ENCODE measurements at regions not wholly inside any gene's neighbourhood (a gene's known extent, or its start where the extent isn't known, plus 50 kb on each side); places are given as distances from the start of the nearest gene placed in this dataset.

DNA sequence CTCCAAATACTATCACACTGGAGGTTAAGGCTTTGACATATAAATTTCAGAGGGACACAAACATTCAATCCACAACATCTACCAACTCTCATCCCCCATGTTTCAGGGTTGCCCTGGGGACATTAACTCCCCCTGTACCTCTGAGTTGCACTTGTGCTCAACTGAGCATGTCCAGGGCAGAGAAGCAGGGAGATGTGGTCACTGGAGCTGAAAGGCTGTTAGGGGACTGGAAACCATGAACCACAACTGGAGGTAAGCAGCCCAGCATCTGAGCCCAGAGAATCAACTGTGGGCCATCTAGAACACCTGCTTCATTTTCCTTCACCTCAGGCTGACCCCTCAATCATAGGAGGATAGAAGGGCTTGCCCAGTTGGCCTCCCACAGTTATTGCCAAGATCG is 641.1 kb downstream of the MID1IP1 start:
- H3K36me3 ChIP-seq (ENCODE audit: control insufficient read depth in 2 of 2, extremely low read depth in 1 of 2, insufficient read depth in 2 of 2, low read length in 2 of 2) = no peaks in the 10 kb centered on the region
- dilution Hi-C loops (cut with MboI; ENCODE audit: extremely low pct_ligation_motif_present, low sequenced_read_pairs) = no loop called here
- no peaks in the 10 kb centered on the region for H3K9me1 ChIP-seq (ENCODE audit: control insufficient read depth, extremely low read depth, insufficient read depth, low read length)
- no peak overlapping the region for H2AFZ ChIP-seq (ENCODE audit: control insufficient read depth, low read length)
- no peak overlapping the region for H3K9ac ChIP-seq (ENCODE audit: control insufficient read depth, extremely low read depth, insufficient read depth, low read length)
- H3K4me3 ChIP-seq (ENCODE audit: control insufficient read depth in 2 of 3, extremely low read depth in 1 of 3, insufficient read depth in 2 of 3, low read depth in 1 of 3, low read length in 3 of 3) = no peak overlapping the region
- no peak for TF ChIP-seq EZH2 (IDR thresholded peaks at IDR 0.05; ENCODE audit: low read length)
- TF ChIP-seq CTCF (optimal IDR thresholded peaks at IDR 0.05 in 1 of 3, IDR thresholded peaks at IDR 0.05 in 1 of 3, conservative IDR thresholded peaks at IDR 0.05 in 1 of 3; ENCODE audit: extremely low read depth in 1 of 3, insufficient read depth in 2 of 3, low read length in 3 of 3) = no peak
- DNase-seq (ENCODE audit: low read depth, low spot score) = no peak
- no peaks in the 10 kb centered on the region for H4K20me1 ChIP-seq (ENCODE audit: control insufficient read depth, extremely low read depth, insufficient read depth, low read length)
- H3K79me2 ChIP-seq (ENCODE audit: control insufficient read depth, insufficient read depth, low read length) = no peaks in the 10 kb centered on the region
- no peaks in the 10 kb centered on the region for H3K9me3 ChIP-seq (ENCODE audit: control insufficient read depth, low read depth, low read length)
- no peak overlapping the region for H3K4me2 ChIP-seq (ENCODE audit: control insufficient read depth, extremely low read depth, insufficient read depth, low read depth, low read length)
- H3K27me3 ChIP-seq (ENCODE audit: control insufficient read depth, extremely low read depth, insufficient read depth, low read length) = no peaks in the 10 kb centered on the region
- no peak for FAIRE-seq
- no peak overlapping the region for H3K27ac ChIP-seq (ENCODE audit: control insufficient read depth, insufficient read depth, low read length)
- no peaks in the 10 kb centered on the region for H3K4me1 ChIP-seq (ENCODE audit: control insufficient read depth, extremely low read depth, insufficient read depth, low read length)

- Histone ChIP-seq H3K4me1 (ENCODE audit: control insufficient read depth, extremely low read depth, insufficient read depth, low read length) (no peaks in the 10 kb centered on the region), H3K4me3 (ENCODE audit: control insufficient read depth in 2 of 3, extremely low read depth in 1 of 3, insufficient read depth in 2 of 3, low read depth in 1 of 3, low read length in 3 of 3) (no peak overlapping the region), H3K9ac (ENCODE audit: control insufficient read depth, extremely low read depth, insufficient read depth, low read length) (no peak overlapping the region), H4K20me1 (ENCODE audit: control insufficient read depth, extremely low read depth, insufficient read depth, low read length) (no peaks in the 10 kb centered on the region), H3K27ac (ENCODE audit: control insufficient read depth, insufficient read depth, low read length) (no peak overlapping the region), H3K27me3 (ENCODE audit: control insufficient read depth, extremely low read depth, insufficient read depth, low read length) (no peaks in the 10 kb centered on the region), H3K4me2 (ENCODE audit: control insufficient read depth, extremely low read depth, insufficient read depth, low read depth, low read length) (no peak overlapping the region), H3K79me2 (ENCODE audit: control insufficient read depth, insufficient read depth, low read length) (no peaks in the 10 kb centered on the region), H3K9me1 (ENCODE audit: control insufficient read depth, extremely low read depth, insufficient read depth, low read length) (no peaks in the 10 kb centered on the region), H3K9me3 (ENCODE audit: control insufficient read depth, low read depth, low read length) (no peaks in the 10 kb centered on the region), H3K36me3 (ENCODE audit: control insufficient read depth in 2 of 2, extremely low read depth in 1 of 2, insufficient read depth in 2 of 2, low read length in 2 of 2) (no peaks in the 10 kb centered on the region), H2AFZ (ENCODE audit: control insufficient read depth, low read length) (no peak overlapping the region)
- no peak for DNase-seq (ENCODE audit: low read depth, low spot score)
- dilution Hi-C loops (cut with MboI; ENCODE audit: extremely low pct_ligation_motif_present, low sequenced_read_pairs) = no loop called here
- no peak for FAIRE-seq
- TF ChIP-seq CTCF (optimal IDR thresholded peaks at IDR 0.05 in 1 of 3, IDR thresholded peaks at IDR 0.05 in 1 of 3, conservative IDR thresholded peaks at IDR 0.05 in 1 of 3; ENCODE audit: extremely low read depth in 1 of 3, insufficient read depth in 2 of 3, low read length in 3 of 3) = no peak
- no peak for TF ChIP-seq EZH2 (IDR thresholded peaks at IDR 0.05; ENCODE audit: low read length)
Measured at GRCh38 chrX:39443240-39443639, 642.0 kb downstream of the MID1IP1 start.

Measured in keratinocyte (primary cell).